GM23338 (cell line): ENCODE measurements at regions not wholly inside any gene's neighbourhood (a gene's known extent, or its start where the extent isn't known, plus 50 kb on each side); places are given as distances from the start of the nearest gene placed in this dataset.

ENCODE experiments used
- ATAC-seq: fragments of 200-7000 bp; cut with Tn5 transposase; 3 replicates; pipeline ENCODE4 v1.9.1; 2020
- DNase-seq: peaks from one replicate; pipeline ENCODE4 v3.0.0-alpha.2; 2015; ENCODE audit warnings: low spot score
- H2AFZ ChIP-seq: fragments of 200-600 bp; sonication (generic); 2 replicates; pipeline ENCODE4 v1.8.0; 2016; ENCODE audit warnings: antibody characterized with exemption, mild to moderate bottlenecking, moderate library complexity
- H3F3A ChIP-seq: fragments of 200-600 bp; sonication (generic); replicated peaks from 2 replicates; pipeline ENCODE4 v1.8.0; 2017; ENCODE audit warnings: antibody characterized with exemption, mixed run types, low read depth
- H3K27ac ChIP-seq: fragments of 200-600 bp; sonication (generic); 2 replicates; pipeline ENCODE4 v1.6.1; 2016; ENCODE audit warnings: low read depth
- H3K27me3 ChIP-seq: fragments of 200-600 bp; sonication (generic); 2 replicates; pipeline ENCODE4 v1.8.0; 2016; ENCODE audit warnings: mild to moderate bottlenecking, mixed run types, moderate library complexity; ENCODE audit not compliant: insufficient read depth
- H3K36me3 ChIP-seq: fragments of 200-600 bp; sonication (generic); 2 replicates; pipeline ENCODE4 v1.8.0; 2016; ENCODE audit warnings: mild to moderate bottlenecking; ENCODE audit not compliant: insufficient read depth
- H3K4me1 ChIP-seq: fragments of 200-600 bp; sonication (generic); 2 replicates; pipeline ENCODE4 v1.8.0; 2016; ENCODE audit warnings: mild to moderate bottlenecking, moderate library complexity; ENCODE audit not compliant: insufficient read depth
- H3K4me2 ChIP-seq: fragments of 200-600 bp; sonication (generic); 2 replicates; pipeline ENCODE4 v1.7.1; 2017; ENCODE audit warnings: mixed run types
- H3K4me3 ChIP-seq: fragments of 200-600 bp; sonication (generic); 2 replicates; pipeline ENCODE4 v1.6.1; 2016; ENCODE audit warnings: mixed run types
- H3K79me2 ChIP-seq: fragments of 200-600 bp; sonication (generic); replicated peaks from 2 replicates; pipeline ENCODE4 v1.8.0; 2017; ENCODE audit warnings: mild to moderate bottlenecking; ENCODE audit not compliant: insufficient read depth
- H3K9me2 ChIP-seq: fragments of 200-600 bp; sonication (generic); 2 replicates; pipeline ENCODE4 v1.8.0; 2017; ENCODE audit not compliant: insufficient read depth
- H4K20me1 ChIP-seq: fragments of 200-600 bp; sonication (generic); replicated peaks from 2 replicates; pipeline ENCODE4 v1.8.0; 2017; ENCODE audit warnings: mild to moderate bottlenecking; ENCODE audit not compliant: insufficient read depth
- H3K27ac Mint-ChIP-seq: 2 replicates; pipeline ENCODE4 v1.8.0; 2020; ENCODE audit warnings: inconsistent platforms, mild to moderate bottlenecking, moderate library complexity, mixed read lengths
- H3K27me3 Mint-ChIP-seq: 3 replicates; pipeline ENCODE4 v1.8.0; 2022; ENCODE audit warnings: low read depth, mild to moderate bottlenecking, moderate library complexity, mixed read lengths, inconsistent platforms; ENCODE audit not compliant: insufficient read depth, poor library complexity
- H3K36me3 Mint-ChIP-seq: 3 replicates; pipeline ENCODE4 v1.8.0; 2021; ENCODE audit warnings: low read depth, mild to moderate bottlenecking, inconsistent platforms, moderate library complexity, mixed read lengths
- H3K4me1 Mint-ChIP-seq: 3 replicates; pipeline ENCODE4 v1.8.0; 2020; ENCODE audit warnings: mild to moderate bottlenecking, inconsistent platforms, mixed read lengths
- H3K4me3 Mint-ChIP-seq: 3 replicates; pipeline ENCODE4 v1.8.0; 2021; ENCODE audit warnings: moderate library complexity, mild to moderate bottlenecking, inconsistent platforms, mixed read lengths
- H3K9me3 Mint-ChIP-seq: 3 replicates; pipeline ENCODE4 v1.8.0; 2020; ENCODE audit warnings: moderate library complexity, mild to moderate bottlenecking, inconsistent platforms, mixed read lengths
- CREB1 ChIP-seq: fragments of 250-450 bp; sonication (Bioruptor Pico); IDR thresholded peaks from 2 replicates; pipeline ENCODE4 v1.5.0; 2020; ENCODE audit warnings: low read depth, mild to moderate bottlenecking, moderate library complexity
- CTCF ChIP-seq, 2 experiments: fragments of 200-600 bp in 1 of 2; sonication (generic) in 1 of 2; conservative IDR thresholded peaks; 2 replicates each; pipeline versions ENCODE4 v1.5.1 to v1.6.1; 2016 to 2017; ENCODE audit warnings: antibody characterized with exemption in 2 of 2, low read depth in 2 of 2, mild to moderate bottlenecking in 2 of 2, moderate library complexity in 1 of 2
- ETS1 ChIP-seq: IDR thresholded peaks from 2 replicates; pipeline ENCODE4 v1.6.1; 2016; ENCODE audit warnings: antibody characterized with exemption
- EZH2phosphoT487 ChIP-seq: fragments of 200-600 bp; sonication (generic); IDR thresholded peaks from one replicate; pipeline ENCODE4 v1.8.1; 2018; ENCODE audit warnings: antibody characterized with exemption; ENCODE audit not compliant: unreplicated experiment
- STAT1 ChIP-seq: IDR thresholded peaks from one replicate; pipeline ENCODE4 v1.6.1; 2016; ENCODE audit warnings: antibody characterized with exemption; ENCODE audit not compliant: unreplicated experiment
- ZNF331 ChIP-seq: fragments of 250-450 bp; sonication (Bioruptor Pico); IDR thresholded peaks from 2 replicates; pipeline ENCODE4 v1.5.0; 2020; ENCODE audit warnings: low read depth, mild to moderate bottlenecking, moderate library complexity
- ZNF462 ChIP-seq: fragments of 250-450 bp; sonication (Bioruptor Pico); IDR thresholded peaks from 2 replicates; pipeline ENCODE4 v1.5.0; 2020; ENCODE audit warnings: mild to moderate bottlenecking, moderate library complexity

- H3K27me3 Mint-ChIP-seq, result peaks cover 4% of the 10 kb centered on the region
- peak; percentile 25 for ATAC-seq
- no peak for DNase-seq
These were observed 421.3 kb downstream of the PREX1 start for GRCh38 chr20:48406498-48406897.

GRCh38 chr20:48405909-48406308 is 421.9 kb downstream of the PREX1 start:
- peak; percentile 69 for DNase-seq
- Histone ChIP-seq H3K27ac (no peak overlapping the region), H3K4me3 (no peak overlapping the region), H4K20me1 (no peaks in the 10 kb centered on the region), H2AFZ (no peak overlapping the region; the same call in 1 of the 2 replicates), H3K4me1 (peaks cover 18% of the 10 kb centered on the region), H3K36me3 (no peaks in the 10 kb centered on the region), H3K4me2 (no peak overlapping the region), H3K9me2 (no peaks in the 10 kb centered on the region), H3K79me2 (no peaks in the 10 kb centered on the region), H3F3A (no peaks in the 10 kb centered on the region), H3K27me3 (no peaks in the 10 kb centered on the region)
- Mint-ChIP-seq H3K27ac (no peak overlapping the region), H3K4me3 (no peak overlapping the region), H3K27me3 (peaks cover 4% of the 10 kb centered on the region), H3K9me3 (no peaks in the 10 kb centered on the region), H3K4me1 (peaks cover 26% of the 10 kb centered on the region), H3K36me3 (no peaks in the 10 kb centered on the region)
- ATAC-seq, result peak; percentile 86
- TF ChIP-seq CTCF (conservative IDR thresholded peaks at IDR 0.05; ENCODE audit: low read depth in 2 of 2) (peak; percentile 37 to 61), ZNF331 (CRISPR knock-in tag) (no peak)

More at GRCh38 chr20:48406498-48406897, 421.3 kb downstream of the PREX1 start:
- Histone ChIP-seq H3K27ac (0 out of 2 replicates have a peak overlapping the region, but pooled peaks have one; percentile 29), H3K4me3 (no peak overlapping the region), H3K4me1 (peaks cover 18% of the 10 kb centered on the region), H3F3A (no peaks in the 10 kb centered on the region), H3K4me2 (peak overlapping the region; percentile 60; the same call in 1 of the 2 replicates), H3K9me2 (no peaks in the 10 kb centered on the region), H4K20me1 (no peaks in the 10 kb centered on the region), H2AFZ (0 out of 2 replicates have a peak overlapping the region, but pooled peaks have one; percentile 18), H3K36me3 (no peaks in the 10 kb centered on the region), H3K27me3 (no peaks in the 10 kb centered on the region), H3K79me2 (no peaks in the 10 kb centered on the region)
- H3K9me3 Mint-ChIP-seq, result no peaks in the 10 kb centered on the region
- peaks cover 26% of the 10 kb centered on the region for H3K4me1 Mint-ChIP-seq
- H3K27ac Mint-ChIP-seq, result no peak overlapping the region
- H3K4me3 Mint-ChIP-seq, result no peak overlapping the region
- TF ChIP-seq EZH2phosphoT487 (no peak), CREB1 (no peak), ETS1 (no peak), STAT1 (no peak)
- no peaks in the 10 kb centered on the region for H3K36me3 Mint-ChIP-seq

GRCh38 chr20:48404598-48404997 is 423.2 kb downstream of the PREX1 start:
- no peaks in the 10 kb centered on the region for H3K9me3 Mint-ChIP-seq
- H3K27ac ChIP-seq, result no peak overlapping the region
- H3K27me3 ChIP-seq, result no peaks in the 10 kb centered on the region
- no peak overlapping the region for H3K4me3 ChIP-seq
- H3K4me1 Mint-ChIP-seq, result peaks cover 27% of the 10 kb centered on the region
- H3K4me3 Mint-ChIP-seq, result no peak overlapping the region
- no peaks in the 10 kb centered on the region for H3F3A ChIP-seq
- no peak overlapping the region for H3K27ac Mint-ChIP-seq
- H3K9me2 ChIP-seq, result no peaks in the 10 kb centered on the region
- no peak overlapping the region for H2AFZ ChIP-seq
- H4K20me1 ChIP-seq, result no peaks in the 10 kb centered on the region
- H3K27me3 Mint-ChIP-seq, result peaks cover 2% of the 10 kb centered on the region
- peaks cover 18% of the 10 kb centered on the region for H3K4me1 ChIP-seq
- ATAC-seq, result 0 out of 3 replicates have a peak, but pooled peaks have one; percentile 15
- no peak overlapping the region for H3K4me2 ChIP-seq
- H3K36me3 ChIP-seq, result no peaks in the 10 kb centered on the region
- H3K36me3 Mint-ChIP-seq, result no peaks in the 10 kb centered on the region
- DNase-seq, result peak; percentile 36
- H3K79me2 ChIP-seq, result no peaks in the 10 kb centered on the region
- TF ChIP-seq ZNF462 (CRISPR knock-in tag), result no peak
